Neutrophil (primary cell): ENCODE measurements at regions not wholly inside any gene's neighbourhood (a gene's known extent, or its start where the extent isn't known, plus 50 kb on each side); places are given as distances from the start of the nearest gene placed in this dataset.
"Not testable (repeated sequence)": the region's sequence is repeated elsewhere in the genome, so short reads cannot be mapped to it uniquely, and the experiment has no call there.

ENCODE experiments used
- H3K27ac ChIP-seq: fragments of 200-600 bp; sonication (generic); 2 replicates; pipeline ENCODE4 v1.5.1; 2016; ENCODE audit warnings: mild to moderate bottlenecking, moderate library complexity
- H3K27me3 ChIP-seq: fragments of 200-600 bp; sonication (generic); 2 replicates; pipeline ENCODE4 v1.6.0; 2016; ENCODE audit warnings: mild to moderate bottlenecking
- H3K36me3 ChIP-seq: fragments of 200-600 bp; sonication (generic); 2 replicates; pipeline ENCODE4 v1.5.1; 2017
- H3K4me1 ChIP-seq, 2 experiments: fragments of 200-600 bp in 1 of 2; sonication (generic) in 1 of 2; 1 replicate in 1 of 2; 2 replicates in 1 of 2; pipeline versions ENCODE4 v1.5.1 to v1.6.1; 2013 to 2016; ENCODE audit warnings: low read depth in 1 of 2, low read length in 1 of 2, mild to moderate bottlenecking in 1 of 2, moderate library complexity in 1 of 2; ENCODE audit not compliant: control insufficient read depth in 1 of 2, insufficient read depth in 1 of 2
- H3K4me3 ChIP-seq, 2 experiments: fragments of 200-600 bp in 1 of 2; sonication (generic) in 1 of 2; 1 replicate in 1 of 2; 2 replicates in 1 of 2; pipeline ENCODE4 v1.5.1; 2013 to 2016; ENCODE audit warnings: low read depth in 1 of 2, low read length in 1 of 2, mild to moderate bottlenecking in 1 of 2, moderate library complexity in 1 of 2
- H3K9me3 ChIP-seq: fragments of 200-600 bp; sonication (generic); 2 replicates; pipeline ENCODE4 v1.5.1; 2016
- TF ChIP-seq, protein P1 (sequence below): fragments of 200-600 bp; sonication (generic); IDR thresholded peaks from 2 replicates; pipeline ENCODE4 v1.5.1; 2016; ENCODE audit warnings: antibody characterized with exemption

DNA sequence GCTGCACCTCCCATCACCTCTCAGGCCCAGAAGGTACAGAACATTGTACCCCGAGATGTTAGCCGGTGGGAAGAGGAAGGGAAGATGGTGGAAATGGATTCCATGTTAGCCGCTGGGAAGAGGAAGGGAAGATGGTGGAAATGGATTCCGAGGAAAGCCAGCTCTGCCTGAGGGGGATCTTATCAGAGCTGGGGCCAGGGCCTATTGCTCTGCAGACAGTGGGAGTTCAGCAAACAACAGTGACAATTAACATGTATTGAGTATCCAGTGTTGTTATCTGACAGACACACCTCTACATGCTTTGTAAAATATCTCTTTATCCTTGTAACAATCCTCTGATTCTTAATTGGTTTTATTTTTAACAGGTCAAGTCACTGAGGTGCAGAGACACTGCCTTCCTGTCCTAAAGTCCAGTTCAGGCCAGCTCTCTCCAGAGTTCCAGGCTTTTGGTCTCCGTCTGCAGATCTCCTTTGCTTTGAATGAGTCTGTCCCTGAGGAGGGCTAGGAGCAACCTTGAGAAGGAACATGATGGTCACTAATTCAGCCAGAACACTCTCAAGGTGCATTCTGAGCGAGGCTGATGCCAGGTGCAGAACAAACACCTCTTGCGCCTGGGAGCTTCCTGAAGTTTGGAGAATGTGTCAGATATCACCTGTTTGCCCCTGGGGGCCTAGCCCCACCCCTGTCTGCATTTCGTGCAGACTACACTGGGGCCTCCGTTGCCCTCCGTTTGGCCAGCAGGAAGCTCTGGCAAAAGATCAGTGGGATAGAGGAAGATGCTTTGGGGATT is 82.4 kb upstream of the PODXL start:
- H3K27ac ChIP-seq = no peak overlapping the region
- no peaks in the 10 kb centered on the region for H3K4me1 ChIP-seq
- no peaks in the 10 kb centered on the region for H3K36me3 ChIP-seq
- TF ChIP-seq, protein P1, sequence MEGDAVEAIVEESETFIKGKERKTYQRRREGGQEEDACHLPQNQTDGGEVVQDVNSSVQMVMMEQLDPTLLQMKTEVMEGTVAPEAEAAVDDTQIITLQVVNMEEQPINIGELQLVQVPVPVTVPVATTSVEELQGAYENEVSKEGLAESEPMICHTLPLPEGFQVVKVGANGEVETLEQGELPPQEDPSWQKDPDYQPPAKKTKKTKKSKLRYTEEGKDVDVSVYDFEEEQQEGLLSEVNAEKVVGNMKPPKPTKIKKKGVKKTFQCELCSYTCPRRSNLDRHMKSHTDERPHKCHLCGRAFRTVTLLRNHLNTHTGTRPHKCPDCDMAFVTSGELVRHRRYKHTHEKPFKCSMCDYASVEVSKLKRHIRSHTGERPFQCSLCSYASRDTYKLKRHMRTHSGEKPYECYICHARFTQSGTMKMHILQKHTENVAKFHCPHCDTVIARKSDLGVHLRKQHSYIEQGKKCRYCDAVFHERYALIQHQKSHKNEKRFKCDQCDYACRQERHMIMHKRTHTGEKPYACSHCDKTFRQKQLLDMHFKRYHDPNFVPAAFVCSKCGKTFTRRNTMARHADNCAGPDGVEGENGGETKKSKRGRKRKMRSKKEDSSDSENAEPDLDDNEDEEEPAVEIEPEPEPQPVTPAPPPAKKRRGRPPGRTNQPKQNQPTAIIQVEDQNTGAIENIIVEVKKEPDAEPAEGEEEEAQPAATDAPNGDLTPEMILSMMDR = no peak
- H3K27me3 ChIP-seq = no peaks in the 10 kb centered on the region
- H3K9me3 ChIP-seq = no peaks in the 10 kb centered on the region
- no peak overlapping the region for H3K4me3 ChIP-seq

DNA sequence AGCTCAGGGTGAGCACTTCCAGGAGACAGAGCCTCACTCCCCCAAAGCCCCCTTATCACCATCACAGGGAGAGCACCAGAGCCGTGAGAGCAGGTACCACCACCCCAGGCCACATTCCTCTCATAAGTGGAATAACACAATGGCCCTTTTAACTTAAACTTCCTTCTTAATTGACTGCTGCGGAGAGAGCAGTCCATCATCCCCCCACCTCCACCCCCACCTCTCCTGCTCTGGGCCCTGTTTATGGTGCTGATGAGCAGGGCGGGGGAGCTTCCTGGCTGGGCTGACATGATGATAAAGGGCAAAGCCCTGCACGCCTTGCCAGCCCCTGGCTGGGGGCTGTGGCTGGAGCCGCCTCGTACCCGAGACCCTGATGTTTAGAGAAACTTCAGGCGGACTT is 81.4 kb upstream of the PODXL start:
- Histone ChIP-seq H3K27ac (no peak overlapping the region), H3K4me1 (no peaks in the 10 kb centered on the region), H3K27me3 (no peaks in the 10 kb centered on the region), H3K9me3 (no peaks in the 10 kb centered on the region), H3K4me3 (no peak overlapping the region), H3K36me3 (no peaks in the 10 kb centered on the region)
- TF ChIP-seq, protein P1 = no peak

DNA sequence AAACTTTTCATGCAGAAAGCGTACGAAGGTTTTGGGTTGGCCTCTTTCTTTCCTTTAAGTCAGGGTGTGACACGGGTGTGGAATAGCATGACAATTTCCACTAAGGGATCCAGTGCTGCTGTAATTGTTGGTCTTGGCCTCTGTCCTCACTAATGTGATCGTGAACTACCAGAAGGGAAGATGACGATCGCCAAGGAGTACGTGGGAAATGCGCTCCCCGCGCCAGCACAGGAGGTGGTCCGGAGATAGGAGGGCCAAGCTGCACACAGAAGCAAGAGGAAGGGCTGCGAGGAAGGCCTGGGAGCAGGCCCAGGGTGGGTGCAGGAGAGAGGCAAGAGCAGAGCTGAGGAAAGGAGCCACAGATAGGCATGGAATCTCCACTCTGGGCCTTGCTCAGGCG is 79.7 kb upstream of the PODXL start:
- Histone ChIP-seq H3K27ac (no peak overlapping the region), H3K27me3 (no peaks in the 10 kb centered on the region), H3K36me3 (no peaks in the 10 kb centered on the region), H3K4me1 (no peaks in the 10 kb centered on the region), H3K4me3 (no peak overlapping the region), H3K9me3 (no peaks in the 10 kb centered on the region)
- TF ChIP-seq, protein P1 = no peak

DNA sequence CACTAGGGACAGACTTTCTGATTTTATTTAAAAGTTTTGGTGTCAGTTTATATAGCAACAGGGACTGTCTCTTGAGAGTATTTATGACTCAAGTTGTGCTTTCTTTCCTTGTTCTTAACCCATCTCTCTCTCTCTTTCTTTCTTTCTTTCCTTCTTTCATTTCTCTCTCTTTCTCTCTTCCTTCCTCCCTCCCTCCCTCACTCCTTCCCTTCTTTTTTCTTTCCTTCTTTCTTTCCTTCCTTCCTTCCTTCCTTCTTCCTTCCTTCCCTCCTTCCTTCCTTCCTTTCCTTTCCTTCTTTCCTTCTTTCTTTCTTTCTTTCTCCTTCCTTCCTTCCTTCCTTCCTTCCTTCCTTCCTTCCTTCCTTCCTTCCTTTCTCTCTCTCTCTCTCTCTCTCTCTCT is 77.8 kb upstream of the PODXL start:
- H3K9me3 ChIP-seq, H3K4me3 ChIP-seq, H3K27ac ChIP-seq, H3K4me1 ChIP-seq, H3K36me3 ChIP-seq, H3K27me3 ChIP-seq: not testable (repeated sequence)

DNA sequence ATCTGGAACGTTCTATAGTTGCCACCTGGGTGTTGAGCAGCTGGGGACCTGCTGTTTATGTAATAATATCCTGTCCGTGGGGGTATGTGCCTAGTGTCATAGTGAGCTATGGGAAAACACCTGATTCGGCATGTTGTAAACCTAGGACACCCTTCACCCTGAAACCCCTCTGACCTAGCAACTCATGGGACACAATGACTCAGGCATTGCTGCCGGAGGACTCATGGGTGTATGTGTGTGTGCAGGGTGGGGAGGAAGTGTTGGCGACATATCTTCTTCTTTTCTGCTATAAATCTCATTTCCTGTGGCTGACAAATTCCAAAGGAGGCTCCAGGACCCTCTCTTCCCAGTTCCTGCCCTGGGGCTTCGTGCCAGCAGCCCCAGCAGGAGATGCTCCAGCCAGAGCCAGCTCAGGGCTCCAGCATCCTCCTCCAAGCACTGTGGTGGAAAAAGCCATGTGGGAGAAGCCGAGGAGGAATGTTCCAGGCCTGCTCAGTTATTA is 77.0 kb upstream of the PODXL start:
- Histone ChIP-seq H3K4me1 (no peaks in the 10 kb centered on the region), H3K27ac (no peak overlapping the region), H3K27me3 (no peaks in the 10 kb centered on the region), H3K36me3 (no peaks in the 10 kb centered on the region), H3K9me3 (no peaks in the 10 kb centered on the region), H3K4me3 (no peak overlapping the region)
- TF ChIP-seq, protein P1 = no peak

DNA sequence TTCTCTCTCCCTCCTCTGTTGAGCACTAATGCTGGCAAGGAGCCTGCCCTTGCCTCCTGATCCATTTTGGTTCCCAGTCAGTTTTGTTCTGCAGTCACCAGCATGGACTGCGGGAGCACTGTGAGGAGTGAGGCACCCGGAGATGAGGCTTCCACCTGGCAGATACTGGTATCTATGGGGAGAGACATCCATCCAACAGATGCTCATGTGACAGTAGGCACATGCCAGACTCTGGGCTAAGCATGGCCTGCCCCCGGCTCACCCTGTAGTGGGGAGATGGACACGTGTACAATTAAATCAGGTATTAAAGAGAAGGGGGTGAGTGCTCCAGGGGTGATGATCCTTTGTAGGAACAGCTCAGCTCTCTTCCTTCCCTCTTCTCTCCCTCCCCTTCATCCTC is 74.0 kb upstream of the PODXL start:
- no peaks in the 10 kb centered on the region for H3K9me3 ChIP-seq
- TF ChIP-seq, protein P1 = no peak
- no peaks in the 10 kb centered on the region for H3K4me1 ChIP-seq
- no peaks in the 10 kb centered on the region for H3K36me3 ChIP-seq
- no peak overlapping the region for H3K27ac ChIP-seq
- no peak overlapping the region for H3K4me3 ChIP-seq
- no peaks in the 10 kb centered on the region for H3K27me3 ChIP-seq
